ENCODE measurements at regions not wholly inside any gene's neighbourhood (a gene's known extent, or its start where the extent isn't known, plus 50 kb on each side); places are given as distances from the start of the nearest gene placed in this dataset.

DNA sequence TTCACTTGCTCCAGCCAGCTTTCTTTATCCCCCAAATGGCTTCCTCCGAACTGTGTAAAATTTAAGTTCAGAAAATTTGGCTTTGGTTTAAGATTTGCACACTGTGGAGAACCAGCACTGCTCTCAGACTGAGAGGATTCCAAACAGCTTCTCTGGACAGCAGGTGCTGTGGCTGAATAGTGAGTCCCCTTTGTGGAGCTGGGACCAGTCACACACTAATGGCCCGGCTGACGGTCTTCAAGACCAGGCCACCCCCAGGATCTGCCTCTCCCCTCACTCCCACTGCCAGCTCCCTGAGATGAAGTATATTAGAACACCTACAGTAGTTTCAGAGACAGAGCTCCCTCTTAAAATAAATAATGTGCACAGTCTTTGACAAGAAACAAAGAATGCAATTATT, 267.3 kb downstream of the BCAT1 start:
- FAIRE-seq (no peak), ATAC-seq (no peak), DNase-seq (ENCODE audit: low spot score) (no peak)
- no peaks in the 10 kb centered on the region for H3K9me3 ChIP-seq (ENCODE audit: low read length)
- H3K79me2 ChIP-seq (ENCODE audit: insufficient read depth, low read length) = no peaks in the 10 kb centered on the region
- no peaks in the 10 kb centered on the region for H4K20me1 ChIP-seq (ENCODE audit: insufficient read depth, low read length)
- no peaks in the 10 kb centered on the region for H3K27me3 ChIP-seq (ENCODE audit: control insufficient read depth in 1 of 2, insufficient read depth in 2 of 2, low read length in 2 of 2)
- H3K4me3 ChIP-seq (replicated peaks in 1 of 3; ENCODE audit: insufficient read depth in 1 of 3, low read depth in 2 of 3, low read length in 3 of 3) = no peak overlapping the region
- no peak overlapping the region for H2AFZ ChIP-seq (ENCODE audit: low read length)
- WGBS (ENCODE audit: low lambda C conversion rate) = 42% methylated on average over 3 of the region's 3 CpGs
- in situ Hi-C loops (cut with HindIII; ENCODE audit: extremely low pct_ligation_motif_present, low pct_unique_long_range_greater_than_20kb) (no loop called here), intact Hi-C loops (cut with micrococcal nuclease; ENCODE audit: unreplicated experiment) (no loop called here)
- H3K27ac ChIP-seq (ENCODE audit: extremely low read length, insufficient read depth, low read length) = no peak overlapping the region
- no peak overlapping the region for H3K4me2 ChIP-seq (ENCODE audit: low read depth, low read length)
- H3K36me3 ChIP-seq (replicated peaks in 1 of 2; ENCODE audit: control insufficient read depth in 1 of 2, insufficient read depth in 2 of 2, low read length in 2 of 2) = no peaks in the 10 kb centered on the region
- TF ChIP-seq ZSCAN22 (CRISPR knock-in tag; IDR thresholded peaks at IDR 0.05) = no peak
- no peak for TF ChIP-seq GPBP1L1 (CRISPR knock-in tag; IDR thresholded peaks at IDR 0.05)
- no peak for TF ChIP-seq ZNF580 (CRISPR knock-in tag; IDR thresholded peaks at IDR 0.05; ENCODE audit: borderline replicate concordance, low read depth)
- TF ChIP-seq PITX1 (CRISPR knock-in tag; IDR thresholded peaks at IDR 0.05) = no peak
- no peak for TF ChIP-seq ZNF746 (CRISPR knock-in tag; IDR thresholded peaks at IDR 0.05)
- no peak for TF ChIP-seq ZKSCAN5 (CRISPR knock-in tag; IDR thresholded peaks at IDR 0.05)
- TF ChIP-seq ZNF124 (CRISPR knock-in tag; IDR thresholded peaks at IDR 0.05) = no peak
- TF ChIP-seq ZHX1 (CRISPR knock-in tag; IDR thresholded peaks at IDR 0.05; ENCODE audit: low read depth) = no peak
- no peak for TF ChIP-seq SRY (CRISPR knock-in tag; IDR thresholded peaks at IDR 0.05)
- TF ChIP-seq MAFK (conservative IDR thresholded peaks at IDR 0.05 in 1 of 2, IDR thresholded peaks at IDR 0.05 in 1 of 2; ENCODE audit: low read length in 2 of 2) = no peak
- TF ChIP-seq KLF16 (CRISPR knock-in tag; IDR thresholded peaks at IDR 0.05) = no peak
- TF ChIP-seq KAT7 (CRISPR knock-in tag; IDR thresholded peaks at IDR 0.05; ENCODE audit: borderline replicate concordance) = no peak
- TF ChIP-seq ZNF747 (CRISPR knock-in tag; IDR thresholded peaks at IDR 0.05; ENCODE audit: borderline replicate concordance) = no peak
- TF ChIP-seq NFIC (IDR thresholded peaks at IDR 0.05; ENCODE audit: low read length) = no peak
- TF ChIP-seq REL (CRISPR knock-in tag; conservative IDR thresholded peaks at IDR 0.05) = no peak
- TF ChIP-seq, protein P1, sequence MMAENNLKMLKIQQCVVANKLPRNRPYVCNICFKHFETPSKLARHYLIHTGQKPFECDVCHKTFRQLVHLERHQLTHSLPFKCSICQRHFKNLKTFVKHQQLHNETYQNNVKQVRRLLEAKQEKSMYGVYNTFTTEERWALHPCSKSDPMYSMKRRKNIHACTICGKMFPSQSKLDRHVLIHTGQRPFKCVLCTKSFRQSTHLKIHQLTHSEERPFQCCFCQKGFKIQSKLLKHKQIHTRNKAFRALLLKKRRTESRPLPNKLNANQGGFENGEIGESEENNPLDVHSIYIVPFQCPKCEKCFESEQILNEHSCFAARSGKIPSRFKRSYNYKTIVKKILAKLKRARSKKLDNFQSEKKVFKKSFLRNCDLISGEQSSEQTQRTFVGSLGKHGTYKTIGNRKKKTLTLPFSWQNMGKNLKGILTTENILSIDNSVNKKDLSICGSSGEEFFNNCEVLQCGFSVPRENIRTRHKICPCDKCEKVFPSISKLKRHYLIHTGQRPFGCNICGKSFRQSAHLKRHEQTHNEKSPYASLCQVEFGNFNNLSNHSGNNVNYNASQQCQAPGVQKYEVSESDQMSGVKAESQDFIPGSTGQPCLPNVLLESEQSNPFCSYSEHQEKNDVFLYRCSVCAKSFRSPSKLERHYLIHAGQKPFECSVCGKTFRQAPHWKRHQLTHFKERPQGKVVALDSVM (CRISPR knock-in tag; IDR thresholded peaks at IDR 0.05) = no peak
- no peak for TF ChIP-seq GMEB2 (CRISPR knock-in tag; IDR thresholded peaks at IDR 0.05; ENCODE audit: low read depth)
- BruUV-seq (replicated peaks) = no TSS peak
- H3K9ac ChIP-seq (ENCODE audit: insufficient read depth, low read depth, low read length) = no peak overlapping the region
- peaks cover 12% of the 10 kb centered on the region for H3K4me1 ChIP-seq (ENCODE audit: insufficient read depth, low read length)
- POLR2A ChIA-PET = no interaction called here
- CTCF ChIA-PET (ENCODE audit: low intra/inter-chr PET ratio, low total read pairs) = no interaction called here

Measured in HepG2 (cell line).